IMR-90 (cell line): ENCODE measurements at regions not wholly inside any gene's neighbourhood (a gene's known extent, or its start where the extent isn't known, plus 50 kb on each side); places are given as distances from the start of the nearest gene placed in this dataset.

Experiments used
- ATAC-seq: fragments of 200-7000 bp; cut with Tn5 transposase; 2 replicates; pipeline ENCODE4 v1.9.1; 2020; ENCODE audit warnings: low read depth, mild to moderate bottlenecking, moderate library complexity
- BruUV-seq: library from RNA; stranded (reverse); fragments of 400-500 nt; replicated peaks from 2 replicates; lab custom pipeline; 2021; lab: Mats Ljungman, UMichigan
- CTCF ChIA-PET: fragments of 300-600 bp; formaldehyde crosslinking; extraction: SDS; loops from one replicate; lab custom pipeline; 2021; ENCODE audit warnings: antibody characterized with exemption; lab: Yijun Ruan, JAX
- POLR2A ChIA-PET: fragments of 300-600 bp; sonication (Branson Sonifier 250); formaldehyde crosslinking; loops from one replicate; lab custom pipeline; 2022; ENCODE audit warnings: antibody characterized with exemption; ENCODE audit not compliant: unreplicated experiment; lab: Charles Lee
- DNase-seq: peaks from one replicate; pipeline ENCODE4 v3.0.0; 2013
- H2AFZ ChIP-seq: replicated peaks from 2 replicates; pipeline ENCODE3; 2013; ENCODE audit warnings: low read length, mild to moderate bottlenecking; ENCODE audit not compliant: poor library complexity
- H2AK5ac ChIP-seq: 2 replicates; pipeline ENCODE4 v1.6.1; 2013; ENCODE audit warnings: low read depth, low read length, inconsistent platforms
- H2AK9ac ChIP-seq: replicated peaks from 2 replicates; pipeline ENCODE3; 2013; ENCODE audit warnings: mild to moderate bottlenecking, low read depth, low read length, moderate library complexity; ENCODE audit not compliant: poor library complexity
- H2BK120ac ChIP-seq: 2 replicates; pipeline ENCODE4 v1.6.1; 2013; ENCODE audit warnings: low read depth, low read length, inconsistent platforms
- H2BK15ac ChIP-seq: 3 replicates; pipeline ENCODE4 v1.6.1; 2013; ENCODE audit warnings: low read depth, low read length, inconsistent platforms
- H2BK20ac ChIP-seq: 2 replicates; pipeline ENCODE4 v1.6.1; 2013; ENCODE audit warnings: low read depth, mild to moderate bottlenecking, inconsistent platforms, low read length, moderate library complexity
- H2BK5ac ChIP-seq: 2 replicates; pipeline ENCODE4 v1.6.1; 2013; ENCODE audit warnings: mild to moderate bottlenecking, low read depth, low read length, inconsistent platforms; ENCODE audit not compliant: poor library complexity, severe bottlenecking
- H3K14ac ChIP-seq: replicated peaks from 2 replicates; pipeline ENCODE4 v1.6.1; 2013; ENCODE audit warnings: low read depth, low read length, inconsistent platforms
- H3K18ac ChIP-seq: 2 replicates; pipeline ENCODE4 v1.6.1; 2013; ENCODE audit warnings: low read depth, low read length, control low read depth
- H3K23ac ChIP-seq: 2 replicates; pipeline ENCODE4 v1.6.1; 2013; ENCODE audit warnings: low read depth, low read length, inconsistent platforms
- H3K27ac ChIP-seq: 2 replicates; pipeline ENCODE4 v1.5.1; 2013; ENCODE audit warnings: mild to moderate bottlenecking, control low read depth, low read length; ENCODE audit not compliant: insufficient read depth
- H3K27me3 ChIP-seq: 2 replicates; pipeline ENCODE4 v1.6.1; 2013; ENCODE audit warnings: low read length; ENCODE audit not compliant: control insufficient read depth, insufficient read depth
- H3K36me3 ChIP-seq: 2 replicates; pipeline ENCODE4 v1.6.1; 2013; ENCODE audit warnings: low read length, mixed read lengths; ENCODE audit not compliant: control insufficient read depth, insufficient read depth
- H3K4ac ChIP-seq: 2 replicates; pipeline ENCODE4 v1.6.1; 2013; ENCODE audit warnings: low read depth, low read length, inconsistent platforms
- H3K4me1 ChIP-seq: 2 replicates; pipeline ENCODE4 v1.6.1; 2013; ENCODE audit warnings: low read length, mixed read lengths; ENCODE audit not compliant: control insufficient read depth, insufficient read depth
- H3K4me2 ChIP-seq: 2 replicates; pipeline ENCODE4 v1.6.1; 2013; ENCODE audit warnings: low read depth, mild to moderate bottlenecking, control low read depth, low read length, moderate library complexity
- H3K4me3 ChIP-seq: 2 replicates; pipeline ENCODE4 v1.5.1; 2013; ENCODE audit warnings: low read depth, mild to moderate bottlenecking, control low read depth, low read length, moderate library complexity; ENCODE audit not compliant: insufficient read depth
- H3K56ac ChIP-seq: 2 replicates; pipeline ENCODE4 v1.6.1; 2013; ENCODE audit warnings: low read length, inconsistent platforms; ENCODE audit not compliant: insufficient read depth; ENCODE audit errors: extremely low read depth
- H3K79me1 ChIP-seq, 2 experiments: 2 replicates each; pipeline ENCODE4 v1.6.1; 2013; ENCODE audit warnings: low read length in 2 of 2, inconsistent platforms in 1 of 2, low read depth in 1 of 2
- H3K9ac ChIP-seq: 2 replicates; pipeline ENCODE4 v1.6.1; 2013; ENCODE audit warnings: low read depth, low read length, control low read depth
- H3K9me1 ChIP-seq: 2 replicates; pipeline ENCODE4 v1.6.1; 2013; ENCODE audit warnings: low read length, inconsistent platforms; ENCODE audit not compliant: insufficient read depth
- H3K9me3 ChIP-seq: 2 replicates; pipeline ENCODE4 v1.6.1; 2013; ENCODE audit warnings: low read length; ENCODE audit not compliant: control insufficient read depth, insufficient read depth
- H4K20me1 ChIP-seq: 2 replicates; pipeline ENCODE4 v1.6.1; 2013; ENCODE audit warnings: low read length, inconsistent platforms; ENCODE audit not compliant: insufficient read depth
- H4K5ac ChIP-seq: 2 replicates; pipeline ENCODE4 v1.6.1; 2013; ENCODE audit warnings: mild to moderate bottlenecking, low read depth, low read length, control low read depth
- H4K8ac ChIP-seq, 2 experiments: 2 replicates each; pipeline ENCODE4 v1.6.1; 2013; ENCODE audit warnings: low read depth in 2 of 2, low read length in 2 of 2, control low read depth in 1 of 2, inconsistent platforms in 1 of 2
- H4K91ac ChIP-seq: 2 replicates; pipeline ENCODE4 v1.6.1; 2013; ENCODE audit warnings: low read depth, low read length, inconsistent platforms; ENCODE audit not compliant: insufficient read depth
- CEBPB ChIP-seq: IDR thresholded peaks from 2 replicates; pipeline ENCODE4 v1.6.1; 2012; ENCODE audit warnings: low read depth, low read length, improper control_type of control experiment
- POLR2A ChIP-seq: IDR thresholded peaks from 2 replicates; pipeline ENCODE4 v1.6.1; 2012; ENCODE audit warnings: mild to moderate bottlenecking, low read depth, low read length
- SMC3 ChIP-seq: fragments of 150-350 bp; IDR thresholded peaks from 2 replicates; pipeline ENCODE4 v1.6.1; 2016; ENCODE audit warnings: low read depth, mild to moderate bottlenecking, antibody characterized with exemption, low read length, moderate library complexity
- WGBS, 2 experiments: methylation state at CpG; one replicate each; pipeline versions ENCODE4 v1.1.5 to v1.1.7; 2013; ENCODE audit warnings: missing lambda C conversion rate in 2 of 2; ENCODE audit not compliant: insufficient read length in 1 of 2; ENCODE audit errors: extremely low coverage in 2 of 2; 5-methylcytosine and 5-hydroxymethylcytosine counted together
- dilution Hi-C: fragments of 300-500 bp; cut with HindIII; formaldehyde crosslinking; loops from one replicate; pipeline ENCODE4 v1.14.3; 2018; ENCODE audit warnings: low sequenced_read_pairs; ENCODE audit not compliant: unreplicated experiment
- in situ Hi-C: fragments of 300-500 bp; cut with MboI; formaldehyde crosslinking; loops from 3 replicates; pipeline ENCODE4 v1.14.3; 2019; ENCODE audit warnings: low sequenced_read_pairs, inconsistent platforms, mixed read lengths
- intact Hi-C: fragments of 100-400 bp; cut with micrococcal nuclease; formaldehyde crosslinking; loops from 2 replicates; pipeline ENCODE4 v1.10.0; 2022

DNA sequence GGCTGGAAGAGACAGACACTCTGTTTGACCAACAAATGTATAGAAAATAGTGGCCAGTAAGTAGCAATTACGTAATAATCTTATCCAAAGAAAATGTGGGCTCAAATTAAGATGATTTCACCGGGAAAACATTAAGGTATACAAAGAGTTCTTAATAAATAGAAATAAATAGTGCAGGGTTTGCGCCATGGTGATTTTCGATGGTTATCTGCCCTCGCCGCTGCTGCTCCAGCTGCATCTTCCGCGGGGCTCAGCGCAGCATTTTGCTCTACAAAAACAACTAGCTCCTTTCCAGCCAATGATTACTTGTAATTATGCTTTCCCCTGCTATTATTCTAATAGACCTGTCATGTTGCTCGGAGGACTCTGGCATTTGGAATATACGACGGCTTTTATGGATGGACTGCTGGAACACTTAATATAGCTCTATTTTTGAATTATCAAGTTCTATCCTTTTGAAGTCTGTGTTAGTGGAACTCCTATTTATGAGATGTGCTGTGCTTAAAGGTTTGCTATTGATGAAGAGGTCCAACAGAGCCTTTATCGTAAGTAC lies 103.8 kb downstream of the BUB3 start:
- TF ChIP-seq CEBPB (no peak), SMC3 (no peak), POLR2A (no peak)
- Histone ChIP-seq H2AK5ac (no peak overlapping the region), H2AFZ (no peak overlapping the region), H3K9ac (no peak overlapping the region), H3K4me1 (no peaks in the 10 kb centered on the region), H2BK120ac (no peak overlapping the region), H4K20me1 (no peaks in the 10 kb centered on the region), H3K56ac (no peak overlapping the region), H3K18ac (no peak overlapping the region), H3K23ac (no peak overlapping the region), H2BK15ac (no peak overlapping the region), H3K4me3 (no peak overlapping the region), H3K79me1 (no peaks in the 10 kb centered on the region), H2AK9ac (no peak overlapping the region), H2BK5ac (no peak overlapping the region), H4K5ac (no peak overlapping the region), H3K27ac (no peak overlapping the region), H3K14ac (no peak overlapping the region), H4K8ac (no peak overlapping the region), H3K4me2 (no peak overlapping the region), H3K36me3 (no peaks in the 10 kb centered on the region), H2BK20ac (no peak overlapping the region), H3K27me3 (no peaks in the 10 kb centered on the region), H3K9me3 (peaks cover 15% of the 10 kb centered on the region), H3K4ac (no peak overlapping the region), H3K9me1 (no peaks in the 10 kb centered on the region), H4K91ac (no peak overlapping the region)
- 69% methylated on average over 5 of the region's 13 CpGs; no CpG with 5 or more reads in 1 of the 2 experiments for WGBS, 2 experiments
- ATAC-seq (no peak), DNase-seq (no peak)
- ChIA-PET POLR2A (no interaction called here), CTCF (interaction anchor here (1.2 kb wide), 1 partner anchor 9 kb away, joined by 4 read pairs; no protein-coding TSS in a partner anchor)
- dilution Hi-C loops, result no loop called here
- in situ Hi-C loops, result no loop called here
- no TSS peak for BruUV-seq
- intact Hi-C loops, result no loop called here
